Left renal cortex interstitium (tissue), 4 donors: ENCODE measurements at regions not wholly inside any gene's neighbourhood (a gene's known extent, or its start where the extent isn't known, plus 50 kb on each side); places are given as distances from the start of the nearest gene placed in this dataset.

Source experiments
- DNase-seq, 4 donors: peaks; one replicate each; pipeline ENCODE4 v3.0.0-alpha.2; 2013; ENCODE audit warnings: low read depth in 4 of 4, low spot score in 2 of 4, missing footprints in 1 of 4

GRCh38 chr5:54695198-54695966 lies 177.8 kb downstream of the SNX18 start:
- DNase-seq: no peak

- no peak for DNase-seq
Measured at GRCh38 chr5:54693936-54694657, 176.5 kb downstream of the SNX18 start.

- no peak for DNase-seq
Measured at GRCh38 chr5:54692631-54693030, 175.1 kb downstream of the SNX18 start.

- no peak for DNase-seq
Measured at GRCh38 chr5:54691656-54692055, 174.1 kb downstream of the SNX18 start.

DNA sequence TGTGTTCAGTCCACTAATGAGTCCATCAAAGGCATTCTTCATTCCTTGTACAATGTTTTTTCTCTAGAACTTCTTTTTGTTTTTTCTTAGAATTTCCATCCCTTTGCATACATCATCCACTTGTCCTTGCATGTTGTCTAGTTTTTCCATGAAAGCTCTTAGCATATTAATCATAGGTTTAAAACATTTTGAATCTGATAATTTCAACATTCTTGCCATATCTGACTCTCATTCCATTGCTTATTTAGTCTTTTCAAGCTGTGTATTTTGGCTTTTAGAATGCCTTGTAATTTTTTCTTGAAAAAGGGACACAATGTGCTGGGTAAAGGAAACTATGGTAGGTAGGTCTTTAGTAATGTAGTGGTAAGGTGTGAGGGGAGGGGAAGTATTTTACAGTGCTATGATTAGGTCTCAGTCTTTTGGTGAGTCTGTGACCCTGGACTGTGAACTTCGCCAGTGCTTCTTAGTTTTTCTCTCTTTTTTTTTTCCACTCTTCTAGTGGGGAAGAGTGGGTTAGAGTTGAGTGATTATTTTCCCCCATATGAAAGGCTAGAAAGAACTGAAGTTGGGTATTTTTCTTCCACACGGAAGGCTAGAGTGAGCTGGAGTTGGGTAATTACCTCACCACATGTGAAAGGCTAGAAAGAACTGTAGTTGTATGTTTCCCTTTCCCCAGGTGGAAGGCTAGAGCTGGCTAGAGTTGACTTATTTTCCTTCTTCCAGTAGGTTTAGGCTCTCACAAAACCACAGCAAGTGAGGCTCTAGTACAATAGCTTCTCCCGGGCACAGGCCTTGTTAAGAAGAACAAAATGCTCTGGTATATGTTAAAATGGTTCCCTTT lies 172.1 kb downstream of the SNX18 start:
- DNase-seq: no peak

DNA sequence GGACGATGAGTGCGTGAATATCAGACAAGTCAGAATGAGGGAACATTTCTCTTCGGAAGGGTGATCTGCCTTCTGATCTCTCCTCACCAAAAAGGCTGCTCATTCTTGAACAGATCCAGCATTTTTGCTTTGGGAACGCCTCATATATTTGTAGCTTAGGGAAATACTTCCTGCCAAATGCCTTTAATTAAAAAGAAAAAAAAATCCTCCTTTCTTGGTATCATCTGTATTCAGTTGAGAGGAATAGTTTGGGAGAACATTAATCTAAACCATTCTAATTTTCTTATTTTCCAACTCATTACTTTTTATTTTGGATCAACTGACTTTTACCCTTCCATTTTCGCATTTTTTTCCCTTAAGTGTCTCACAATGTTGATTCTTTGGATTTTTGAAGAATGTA lies 163.4 kb downstream of the SNX18 start:
- DNase-seq: no peak

- no peak for DNase-seq
Measured at GRCh38 chr5:54679686-54680085, 162.1 kb downstream of the SNX18 start.

- DNase-seq: no peak
Measured at GRCh38 chr5:54678737-54679136, 161.2 kb downstream of the SNX18 start.

DNA sequence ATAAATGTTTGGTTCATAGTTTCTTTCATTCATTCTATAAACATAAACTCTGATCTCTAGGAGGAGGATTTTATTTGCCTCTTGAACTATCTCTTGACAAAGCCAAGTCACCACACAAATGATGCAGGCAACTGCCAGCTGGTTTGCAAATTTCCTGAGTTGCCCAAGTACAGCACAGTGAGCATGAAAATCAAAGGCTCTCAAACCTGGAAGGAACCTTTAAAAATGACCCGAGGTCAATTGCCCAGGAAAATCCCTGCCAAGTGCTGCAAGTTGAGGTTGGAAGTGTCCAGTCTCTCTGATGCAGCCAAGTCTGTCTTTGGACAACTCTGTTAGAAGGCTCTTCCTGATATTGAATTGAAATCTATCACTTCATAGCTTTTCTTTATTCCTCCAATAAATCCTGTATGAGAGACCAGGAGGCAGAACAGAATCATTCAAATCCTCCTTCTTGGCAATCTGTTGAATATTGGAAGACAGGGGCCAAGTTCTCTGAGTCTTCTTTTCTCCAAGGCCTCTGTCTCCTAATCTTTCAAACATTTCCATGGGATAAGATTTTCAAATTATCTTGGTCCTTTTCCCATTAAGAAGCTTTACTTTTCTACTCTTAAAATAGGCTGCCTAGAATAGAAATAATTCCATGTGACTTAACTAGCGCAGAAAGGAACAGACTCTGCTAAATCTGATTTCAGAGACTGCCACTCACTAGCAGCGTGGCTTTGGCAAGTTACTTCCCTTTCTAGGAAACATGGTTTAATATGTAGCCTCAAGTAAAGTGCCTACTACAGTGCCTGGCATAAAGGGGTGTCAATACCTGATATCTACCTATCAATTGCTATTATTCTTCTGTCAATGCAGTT lies 159.2 kb downstream of the SNX18 start:
- no peak for DNase-seq

DNA sequence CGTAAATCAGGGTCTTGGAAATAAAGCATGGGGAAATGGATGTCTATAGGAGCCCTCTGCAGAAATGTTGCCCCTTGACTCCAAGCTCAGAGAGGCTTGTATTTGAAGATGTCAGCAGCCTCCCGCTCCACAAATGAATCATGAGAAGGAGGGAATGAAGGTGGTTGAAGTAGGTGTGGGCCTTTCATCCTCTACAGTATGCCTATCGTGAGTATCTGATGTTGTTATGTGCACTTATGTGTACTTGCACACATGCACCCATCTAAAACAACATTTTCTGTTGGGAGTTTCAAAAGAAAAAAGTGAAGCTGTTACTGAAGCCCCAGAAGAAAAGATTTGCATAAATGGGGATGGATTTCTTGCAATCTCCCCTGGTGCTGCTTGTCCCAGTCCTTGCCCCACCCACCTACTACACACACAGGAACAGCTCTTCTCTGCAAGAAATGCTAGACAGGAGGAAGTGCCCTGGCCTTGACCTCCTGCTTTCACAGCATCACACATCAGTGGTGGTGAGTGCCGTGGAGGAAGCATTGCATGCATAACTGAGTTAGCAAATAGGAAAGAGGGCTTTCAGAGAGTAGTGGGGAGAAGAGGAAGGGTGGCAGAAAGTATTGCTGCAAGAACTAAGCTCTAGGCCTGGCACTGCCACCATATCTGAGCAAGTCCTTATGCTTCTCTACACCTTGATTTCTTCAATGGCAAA lies 156.1 kb downstream of the SNX18 start:
- no peak for DNase-seq

DNA sequence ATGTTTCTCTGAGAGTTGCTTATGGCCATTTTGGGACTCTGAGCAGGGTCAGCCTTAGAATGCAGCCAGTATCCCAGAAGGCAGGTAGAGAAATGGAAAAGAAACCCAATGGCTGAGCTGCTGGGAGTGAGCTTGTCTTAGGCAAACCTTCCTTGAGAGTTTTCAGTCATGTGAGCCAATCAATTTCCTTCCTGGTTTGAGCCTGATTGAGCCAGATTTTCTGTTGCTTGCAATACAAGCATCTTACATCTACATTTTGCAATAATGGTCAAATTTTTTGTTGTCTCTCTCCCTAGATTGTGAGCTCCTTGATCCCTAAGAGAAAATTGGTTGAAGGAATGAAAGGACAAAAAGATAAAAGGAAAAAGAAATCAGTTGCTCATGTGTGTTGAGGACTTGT lies 155.3 kb downstream of the SNX18 start:
- DNase-seq: no peak

GRCh38 chr5:54671681-54672080 lies 154.1 kb downstream of the SNX18 start:
- no peak for DNase-seq

GRCh38 chr5:54671111-54671531 lies 153.6 kb downstream of the SNX18 start:
- no peak for DNase-seq

DNA sequence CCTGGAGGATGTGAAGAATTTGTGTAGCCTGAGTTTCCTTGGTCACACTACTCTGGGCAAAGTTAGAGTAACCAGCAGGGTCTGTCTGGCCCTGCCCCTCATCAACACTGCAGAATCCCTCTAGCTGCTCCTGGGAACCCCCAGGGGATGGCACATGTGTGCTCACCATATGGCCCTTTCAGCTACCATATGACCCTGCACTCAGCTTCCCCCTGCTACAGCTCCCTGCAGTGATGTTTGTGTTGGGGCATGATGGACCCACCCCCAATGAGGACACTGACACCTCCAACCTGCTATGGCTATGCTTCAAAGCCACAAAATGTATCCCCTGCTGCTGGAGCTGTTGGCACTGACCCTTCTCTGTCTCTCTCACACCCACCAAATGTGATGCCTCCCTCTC lies 152.7 kb downstream of the SNX18 start:
- no peak for DNase-seq

DNA sequence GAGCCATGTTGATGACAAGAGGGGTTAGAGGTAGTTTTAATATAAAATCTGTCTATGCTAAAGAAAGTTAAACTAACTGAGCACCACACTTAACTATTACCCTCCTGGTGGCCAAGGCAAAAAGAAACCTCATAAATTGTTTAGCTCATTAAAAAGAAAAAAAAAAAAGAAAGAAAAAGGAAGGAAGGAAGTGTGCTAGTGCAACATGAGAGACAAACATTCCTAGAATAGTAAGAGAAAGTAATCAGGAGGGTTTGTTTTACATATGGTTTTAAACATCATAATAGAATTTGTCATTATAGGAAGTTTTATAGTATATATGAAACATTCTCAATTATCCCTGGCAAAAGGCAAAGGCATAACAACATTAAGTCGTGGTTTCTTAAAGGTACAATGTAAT lies 152.3 kb downstream of the SNX18 start:
- DNase-seq: no peak

DNA sequence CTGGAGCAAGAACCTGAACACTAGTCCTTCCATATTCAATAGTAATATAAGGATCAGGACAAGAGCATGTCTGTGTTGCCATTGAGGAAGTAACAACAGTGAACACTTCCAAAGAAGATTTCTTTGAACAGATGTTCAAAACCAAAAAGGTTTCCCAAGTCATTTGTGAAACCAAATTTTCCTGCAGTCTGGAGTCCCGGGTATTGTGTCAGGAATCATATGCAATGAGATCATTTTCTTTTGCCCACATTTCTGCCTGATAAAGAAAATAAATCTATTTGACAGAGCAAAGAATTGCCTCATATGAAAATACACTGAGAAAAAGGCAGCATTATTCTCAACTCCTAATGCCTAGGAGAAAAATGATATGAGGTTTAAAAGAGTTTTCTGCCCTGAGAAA lies 151.7 kb downstream of the SNX18 start:
- DNase-seq: no peak

DNA sequence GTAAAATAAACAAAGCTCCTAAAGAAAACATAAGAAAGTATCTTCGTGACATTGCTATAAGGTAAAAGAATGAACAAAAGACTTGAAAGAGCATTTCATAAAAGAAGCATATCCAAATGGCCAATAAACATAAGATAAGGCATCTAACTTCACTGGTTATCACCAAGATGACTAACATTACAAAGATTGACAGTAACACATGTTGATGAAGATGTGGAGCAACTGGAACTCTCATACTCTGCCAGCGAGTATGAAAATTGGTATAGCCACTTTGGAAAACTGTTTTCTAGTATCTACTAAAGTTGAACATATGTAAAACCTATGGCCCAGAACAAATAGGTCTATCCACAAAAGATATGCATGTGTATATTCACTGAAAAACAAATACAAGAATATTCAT lies 150.5 kb downstream of the SNX18 start:
- DNase-seq: no peak

DNA sequence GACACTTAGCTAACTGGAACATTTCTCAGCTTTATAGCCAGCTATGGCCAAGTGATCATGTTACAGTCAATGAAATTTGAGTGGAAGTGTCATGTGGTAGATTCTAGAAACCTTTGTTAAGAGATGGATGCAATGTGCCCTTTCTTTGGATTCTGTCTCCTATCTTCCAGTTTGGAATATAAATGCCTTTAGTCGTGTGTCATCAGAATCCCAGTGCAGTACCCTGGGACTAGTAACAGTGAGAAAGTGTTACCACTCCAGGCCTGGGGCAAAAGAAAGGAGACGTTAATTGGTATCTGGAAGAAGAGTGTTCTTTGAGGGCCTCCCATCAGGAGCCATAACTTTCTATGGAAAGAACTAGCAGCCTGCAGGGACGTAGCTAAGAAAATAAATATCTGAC lies 149.6 kb downstream of the SNX18 start:
- DNase-seq: no peak

- DNase-seq: no peak
Measured at GRCh38 chr5:54663866-54664265, 146.3 kb downstream of the SNX18 start.

DNA sequence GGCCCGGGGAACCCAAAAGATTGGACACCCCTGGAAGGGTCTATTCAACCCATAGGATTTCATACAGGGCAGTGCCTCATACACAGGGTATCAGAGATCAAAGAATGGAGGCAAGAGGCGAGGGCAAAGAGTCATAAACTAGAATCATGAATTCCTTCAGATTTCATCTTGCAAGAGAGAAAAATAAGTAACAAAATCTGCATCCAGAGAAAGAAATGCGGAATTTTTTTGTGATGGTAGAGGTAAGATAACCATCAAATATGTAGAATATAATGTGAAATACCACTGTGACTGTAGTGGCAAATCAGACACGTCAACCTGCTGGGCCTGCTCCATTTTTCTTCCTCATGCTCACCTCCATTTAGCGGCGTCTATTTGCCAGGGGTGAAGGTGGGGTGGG lies 143.6 kb downstream of the SNX18 start:
- DNase-seq: no peak
